GM19455 (cell line): ENCODE measurements at regions not wholly inside any gene's neighbourhood (a gene's known extent, or its start where the extent isn't known, plus 50 kb on each side); places are given as distances from the start of the nearest gene placed in this dataset.
"Not testable (repeated sequence)": the region's sequence is repeated elsewhere in the genome, so short reads cannot be mapped to it uniquely, and the experiment has no call there.

ENCODE experiments used
- ATAC-seq: cut with Tn5 transposase; IDR thresholded peaks from one replicate; pipeline ENCODE4 v1.9.1; 2021; ENCODE audit not compliant: unreplicated experiment

GRCh38 chr3:33919312-33920120 is 121.1 kb downstream of the PDCD6IP start:
- ATAC-seq, result no peak

GRCh38 chr3:33920511-33920910 is 122.1 kb downstream of the PDCD6IP start:
- no peak for ATAC-seq

DNA sequence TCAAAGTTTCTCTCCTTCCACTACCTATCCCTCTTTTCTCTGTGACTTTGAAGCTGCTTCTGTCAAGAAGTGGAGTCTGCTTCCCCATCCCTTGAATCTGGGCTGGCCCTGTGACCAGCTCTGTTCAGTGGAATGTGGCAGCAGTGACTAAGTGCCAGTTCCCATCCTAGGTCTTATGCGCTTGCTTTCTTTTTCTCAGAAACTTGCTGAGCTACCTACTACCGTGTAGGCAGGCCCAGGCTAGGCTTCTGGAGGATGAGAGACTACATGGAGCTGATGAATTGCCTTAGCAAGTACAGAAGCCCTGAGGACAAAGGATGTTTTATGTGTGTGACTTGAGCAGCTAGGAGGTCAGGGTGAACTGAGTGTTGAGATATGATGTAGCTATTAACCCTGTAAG is 123.2 kb downstream of the PDCD6IP start:
- ATAC-seq, result no peak

- no peak for ATAC-seq
Measured at GRCh38 chr3:33926998-33927605, 128.7 kb downstream of the PDCD6IP start.

DNA sequence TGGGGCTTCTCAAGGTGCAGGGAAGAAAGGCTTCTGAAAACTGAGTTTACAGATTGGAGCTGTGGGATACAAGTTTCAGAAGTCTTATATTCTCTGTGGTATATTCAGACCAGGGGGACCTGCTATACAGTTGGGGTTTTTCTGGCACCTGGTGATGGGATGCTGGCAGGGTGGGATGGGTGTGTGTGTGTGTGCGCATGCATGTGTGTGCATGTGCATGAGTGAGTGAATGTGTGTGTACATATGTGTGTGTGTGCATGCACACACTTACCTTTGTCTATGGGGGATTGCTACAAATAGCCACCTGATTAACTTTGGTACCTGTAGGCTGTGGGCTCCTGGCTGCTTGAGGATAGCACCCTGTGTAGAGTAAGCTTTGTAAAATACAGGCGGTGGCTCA is 131.4 kb downstream of the PDCD6IP start:
- ATAC-seq, result no peak

GRCh38 chr3:33931512-33931911 is 133.1 kb downstream of the PDCD6IP start:
- ATAC-seq, result no peak

DNA sequence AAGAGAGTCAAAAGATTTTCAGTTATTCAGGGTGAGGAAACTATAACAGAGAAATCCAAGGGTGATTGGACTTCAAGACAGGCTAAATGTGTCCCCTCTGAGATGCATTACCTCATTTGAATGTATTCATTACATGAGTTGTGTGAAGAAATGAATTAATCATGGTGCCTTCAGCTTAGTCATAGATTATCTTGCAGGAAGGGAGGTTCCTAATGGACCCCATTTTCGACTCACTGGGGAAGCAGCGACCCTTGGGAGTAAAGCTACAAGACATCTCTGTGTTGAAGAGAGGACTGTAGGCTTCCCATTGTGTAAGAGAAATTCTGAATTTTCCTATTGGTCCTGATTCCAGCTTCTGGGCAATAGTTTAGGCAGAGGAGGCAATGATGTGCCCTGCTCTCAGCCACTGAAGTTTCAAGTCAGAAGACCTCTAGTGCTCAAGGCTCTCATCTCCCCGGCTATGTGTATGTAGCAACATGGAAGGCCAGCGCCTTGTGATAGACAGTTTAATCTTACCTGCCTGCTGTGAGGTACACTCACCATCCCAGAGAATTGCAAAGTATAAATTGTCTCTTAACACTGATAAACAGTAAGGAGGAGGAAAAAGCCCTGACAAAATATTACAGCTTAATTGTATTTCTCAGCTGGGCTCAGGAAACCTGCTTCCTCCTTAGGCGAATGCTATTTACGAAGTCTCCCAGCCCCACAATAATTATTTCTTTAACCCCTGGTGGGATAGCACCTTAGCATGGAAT is 133.8 kb downstream of the PDCD6IP start:
- no peak for ATAC-seq

DNA sequence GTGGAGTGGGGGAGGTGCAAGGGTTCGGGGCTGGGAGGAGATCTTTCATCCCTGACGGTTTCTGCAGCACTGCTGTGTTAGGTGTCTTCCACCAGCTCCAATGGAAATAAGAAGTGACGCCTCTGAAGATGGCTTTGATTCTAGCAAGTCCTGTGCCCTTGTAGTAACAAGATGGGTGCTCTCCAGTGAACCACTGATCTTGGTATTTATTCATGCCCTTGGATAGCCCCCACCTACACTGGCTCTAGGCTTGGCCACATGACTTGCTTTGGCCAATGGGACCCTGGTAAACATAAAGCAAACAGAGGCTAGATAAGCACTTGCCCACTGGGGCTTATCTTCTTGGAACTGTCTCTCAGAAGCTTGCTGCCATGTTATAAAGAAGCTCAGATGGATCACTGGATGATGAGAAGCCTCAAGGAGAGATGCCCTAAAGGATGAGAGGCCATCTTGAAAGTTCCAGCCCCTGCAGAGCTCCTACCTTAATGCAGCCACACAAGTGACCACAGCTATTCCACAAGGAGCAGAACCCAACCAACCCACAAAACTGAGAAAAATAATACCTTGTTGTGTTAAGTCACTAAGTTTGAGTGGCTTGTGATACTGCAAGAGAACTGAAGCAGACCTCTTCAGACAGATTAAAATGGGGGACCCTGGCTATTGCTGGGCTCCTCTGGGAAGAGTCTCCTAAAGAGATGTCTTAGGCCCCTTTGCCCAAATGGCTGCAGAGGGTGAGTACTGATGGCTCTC is 137.9 kb downstream of the PDCD6IP start:
- ATAC-seq, result no peak

- no peak for ATAC-seq
Measured at GRCh38 chr3:33936921-33937525, 138.6 kb downstream of the PDCD6IP start.

DNA sequence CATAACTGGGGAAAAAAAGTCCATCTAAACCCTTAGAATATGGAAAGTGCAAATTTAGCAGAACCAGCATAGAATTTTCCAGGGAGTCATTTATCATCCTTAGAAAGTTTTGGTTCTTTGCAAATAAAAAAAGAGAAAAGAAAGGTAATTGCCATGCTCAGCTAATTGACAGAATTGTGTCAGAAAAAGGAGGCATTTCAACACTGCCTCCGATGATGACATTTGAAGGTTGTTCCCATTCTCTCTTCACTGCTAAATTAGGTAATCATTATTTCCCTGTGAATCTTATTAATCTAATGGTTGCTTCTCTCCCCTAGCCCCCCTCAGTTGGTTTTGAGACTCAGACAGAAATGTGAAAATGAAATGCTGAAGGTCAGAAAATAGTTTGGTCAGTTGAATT is 139.2 kb downstream of the PDCD6IP start:
- no peak for ATAC-seq

- no peak for ATAC-seq
Measured at GRCh38 chr3:33940149-33940548, 141.7 kb downstream of the PDCD6IP start.

- ATAC-seq, result no peak
Measured at GRCh38 chr3:33940736-33941135, 142.3 kb downstream of the PDCD6IP start.

DNA sequence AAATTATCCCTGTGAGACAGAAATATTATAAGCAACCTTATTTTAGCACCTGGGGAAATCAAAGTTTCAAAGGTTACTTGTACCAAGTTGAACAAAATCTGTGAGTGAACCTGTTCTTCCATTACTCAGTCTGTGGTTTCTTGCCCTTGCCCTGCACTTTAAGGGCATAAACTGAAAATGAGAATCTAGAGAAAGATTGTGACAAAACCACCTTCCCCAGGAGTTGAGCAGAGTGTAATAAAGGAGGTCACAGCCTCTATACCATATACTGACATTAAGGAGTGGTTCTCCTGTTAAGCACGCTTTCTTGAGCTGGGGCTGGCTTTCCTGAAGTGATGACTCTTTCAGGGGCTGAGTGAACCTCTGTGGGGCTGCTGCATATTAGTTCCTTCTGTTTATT is 143.4 kb downstream of the PDCD6IP start:
- no peak for ATAC-seq

- ATAC-seq, result no peak
Measured at GRCh38 chr3:33942483-33943150, 144.2 kb downstream of the PDCD6IP start.

DNA sequence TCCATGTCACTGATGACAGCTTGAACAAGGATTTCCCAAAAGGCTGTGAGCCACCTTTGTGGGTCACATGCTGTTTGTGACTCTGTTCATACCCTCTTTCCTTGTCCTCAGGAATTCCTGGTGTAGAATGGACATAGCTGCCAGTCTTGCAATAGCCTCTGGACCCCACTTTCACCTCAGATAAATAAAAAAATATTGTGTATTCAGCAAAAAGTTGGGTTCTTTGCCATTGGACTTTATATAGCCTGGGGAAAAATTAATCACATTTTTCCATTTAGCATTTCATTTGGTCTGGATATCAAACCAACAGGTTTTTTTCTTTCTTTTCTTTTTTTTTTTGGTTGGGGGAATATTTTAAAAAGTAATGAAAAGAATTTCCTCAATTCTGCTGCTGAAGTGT is 144.8 kb downstream of the PDCD6IP start:
- ATAC-seq, result no peak

GRCh38 chr3:33946612-33947011 is 148.2 kb downstream of the PDCD6IP start:
- not testable (repeated sequence) for ATAC-seq

DNA sequence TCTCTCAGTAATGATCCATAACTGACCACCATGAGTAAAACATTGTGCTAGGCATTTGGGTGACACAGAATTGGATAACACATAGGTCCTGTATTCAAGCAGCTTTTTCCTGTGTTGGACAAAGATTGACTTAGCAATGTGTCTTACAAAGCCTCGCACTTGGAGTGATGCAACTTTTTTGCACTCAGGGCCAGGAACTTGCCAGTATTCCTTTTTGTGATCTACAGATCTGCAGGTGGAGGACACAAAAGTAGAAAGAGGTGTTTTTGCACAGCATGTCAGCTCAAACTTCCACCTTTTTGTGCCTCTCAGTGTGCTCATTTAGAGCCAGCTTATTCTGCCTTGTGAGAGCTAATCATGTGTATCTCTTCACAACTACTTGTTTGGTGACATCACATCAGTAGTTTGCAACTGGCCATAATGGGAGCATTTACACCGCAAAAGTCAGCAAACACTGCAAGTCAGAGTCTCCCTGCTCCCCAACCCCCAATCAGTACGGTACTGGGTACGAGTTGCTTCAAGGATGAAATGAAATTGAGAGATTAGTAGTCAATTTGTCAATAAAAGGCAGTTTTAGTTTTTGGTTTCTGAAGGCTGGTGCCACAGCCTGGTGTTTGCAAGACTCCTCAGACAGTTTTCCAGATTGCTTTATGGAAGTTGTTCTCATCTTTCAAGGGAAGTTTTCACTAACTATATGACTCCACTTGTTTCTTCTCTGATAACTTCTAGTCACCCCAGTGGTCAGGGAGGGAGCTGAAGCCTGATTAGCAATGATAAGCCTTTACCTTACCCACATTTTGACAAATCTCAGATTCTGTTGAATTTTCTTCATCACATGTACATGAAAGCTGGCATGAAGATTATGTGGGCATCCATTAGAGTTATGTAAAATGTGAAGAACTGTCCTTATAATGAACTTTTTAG is 149.1 kb downstream of the PDCD6IP start:
- ATAC-seq, result no peak

- no peak for ATAC-seq
Measured at GRCh38 chr3:33949074-33949473, 150.6 kb downstream of the PDCD6IP start.

DNA sequence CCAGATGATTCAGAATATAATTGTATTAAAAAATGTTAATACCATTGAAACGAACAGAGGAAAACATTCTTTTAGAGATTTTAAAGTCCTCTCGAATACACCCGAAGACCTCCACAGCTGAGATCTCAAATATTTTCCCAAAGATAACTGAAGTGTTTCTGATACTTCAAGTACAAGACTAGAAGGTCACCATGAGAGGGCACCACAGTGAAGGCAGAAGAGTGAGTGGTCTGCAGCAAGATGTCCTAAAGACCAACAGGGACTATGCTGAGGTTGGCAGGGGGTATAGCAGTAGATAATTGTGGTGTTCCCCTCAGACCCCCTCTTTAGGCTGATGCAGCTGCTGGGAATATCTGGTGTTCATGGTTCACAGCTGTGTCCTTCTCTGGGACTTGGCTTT is 156.5 kb downstream of the PDCD6IP start:
- ATAC-seq, result no peak
